Calu3 (cell line): ENCODE measurements at regions not wholly inside any gene's neighbourhood (a gene's known extent, or its start where the extent isn't known, plus 50 kb on each side); places are given as distances from the start of the nearest gene placed in this dataset.

Experiments
- BruUV-seq: library from RNA; stranded (reverse); fragments of 400-500 nt; replicated peaks from 2 replicates; lab custom pipeline; 2021; lab: Mats Ljungman, UMichigan
- CTCF ChIA-PET: fragments of 300-600 bp; sonication (Branson Sonifier 250); formaldehyde crosslinking; loops from one replicate; lab custom pipeline; 2022; ENCODE audit warnings: antibody characterized with exemption; lab: Charles Lee
- DNase-seq: peaks from one replicate; pipeline ENCODE4 v3.0.0; 2022
- H3K27ac Mint-ChIP-seq: one replicate; pipeline ENCODE4 v1.8.0; 2022; ENCODE audit warnings: mixed read lengths; ENCODE audit not compliant: unreplicated experiment
- H3K27me3 Mint-ChIP-seq: one replicate; pipeline ENCODE4 v1.8.0; 2022; ENCODE audit warnings: mixed read lengths; ENCODE audit not compliant: unreplicated experiment
- H3K36me3 Mint-ChIP-seq: one replicate; pipeline ENCODE4 v1.8.0; 2022; ENCODE audit warnings: mild to moderate bottlenecking, moderate library complexity, mixed read lengths; ENCODE audit not compliant: insufficient read depth, unreplicated experiment
- H3K4me1 Mint-ChIP-seq: one replicate; pipeline ENCODE4 v1.8.0; 2022; ENCODE audit warnings: mild to moderate bottlenecking, low read depth, mixed read lengths; ENCODE audit not compliant: unreplicated experiment
- H3K4me3 Mint-ChIP-seq: one replicate; pipeline ENCODE4 v1.8.0; 2022; ENCODE audit warnings: mild to moderate bottlenecking, low read depth, moderate library complexity, mixed read lengths; ENCODE audit not compliant: unreplicated experiment
- H3K9me3 Mint-ChIP-seq: one replicate; pipeline ENCODE4 v1.8.0; 2022; ENCODE audit warnings: low read depth, mixed read lengths; ENCODE audit not compliant: unreplicated experiment
- CTCF ChIP-seq: fragments of 200-600 bp; IDR thresholded peaks from one replicate; pipeline ENCODE4 v1.8.0; 2022; ENCODE audit warnings: antibody characterized with exemption; ENCODE audit not compliant: unreplicated experiment
- intact Hi-C: fragments of 100-400 bp; cut with micrococcal nuclease; formaldehyde crosslinking; loops from one replicate; pipeline ENCODE4 v1.10.0; 2022; ENCODE audit not compliant: unreplicated experiment

- no peaks in the 10 kb centered on the region for H3K27me3 Mint-ChIP-seq
- peaks cover 3% of the 10 kb centered on the region for H3K9me3 Mint-ChIP-seq
- CTCF ChIA-PET = no interaction called here
- no peak overlapping the region for H3K27ac Mint-ChIP-seq
- BruUV-seq = no TSS peak
- H3K36me3 Mint-ChIP-seq = no peaks in the 10 kb centered on the region
- no peaks in the 10 kb centered on the region for H3K4me1 Mint-ChIP-seq
- intact Hi-C loops = no loop called here
- no peak for DNase-seq
- no peak for TF ChIP-seq CTCF
- H3K4me3 Mint-ChIP-seq = no peak overlapping the region
Measured at GRCh38 chr5:2101685-2102084, 219.0 kb upstream of the IRX4 start.

- CTCF ChIA-PET = no interaction called here
- TF ChIP-seq CTCF = no peak
- Mint-ChIP-seq H3K27me3 (no peaks in the 10 kb centered on the region), H3K27ac (no peak overlapping the region), H3K36me3 (no peaks in the 10 kb centered on the region), H3K9me3 (peaks cover 3% of the 10 kb centered on the region), H3K4me1 (no peaks in the 10 kb centered on the region), H3K4me3 (no peak overlapping the region)
- no peak for DNase-seq
- BruUV-seq = no TSS peak
- intact Hi-C loops = no loop called here
Measured at GRCh38 chr5:2096887-2097505, 214.3 kb upstream of the IRX4 start.

- DNase-seq = no peak
- Mint-ChIP-seq H3K36me3 (no peaks in the 10 kb centered on the region), H3K27ac (no peak overlapping the region), H3K4me3 (no peak overlapping the region), H3K9me3 (peaks cover 3% of the 10 kb centered on the region), H3K27me3 (no peaks in the 10 kb centered on the region), H3K4me1 (no peaks in the 10 kb centered on the region)
- CTCF ChIA-PET = no interaction called here
- no TSS peak for BruUV-seq
- TF ChIP-seq CTCF = no peak
- intact Hi-C loops = no loop called here
Measured at GRCh38 chr5:2095011-2095410, 212.3 kb upstream of the IRX4 start.

- DNase-seq = no peak
- peaks cover 3% of the 10 kb centered on the region for H3K9me3 Mint-ChIP-seq
- no peaks in the 10 kb centered on the region for H3K27me3 Mint-ChIP-seq
- H3K4me1 Mint-ChIP-seq = no peaks in the 10 kb centered on the region
- no TSS peak for BruUV-seq
- TF ChIP-seq CTCF = no peak
- intact Hi-C loops = no loop called here
- CTCF ChIA-PET = no interaction called here
- no peak overlapping the region for H3K27ac Mint-ChIP-seq
- no peaks in the 10 kb centered on the region for H3K36me3 Mint-ChIP-seq
- no peak overlapping the region for H3K4me3 Mint-ChIP-seq
Measured at GRCh38 chr5:2094616-2094995, 211.9 kb upstream of the IRX4 start.
